ENCODE measurements at regions not wholly inside any gene's neighbourhood (a gene's known extent, or its start where the extent isn't known, plus 50 kb on each side); places are given as distances from the start of the nearest gene placed in this dataset.

DNA sequence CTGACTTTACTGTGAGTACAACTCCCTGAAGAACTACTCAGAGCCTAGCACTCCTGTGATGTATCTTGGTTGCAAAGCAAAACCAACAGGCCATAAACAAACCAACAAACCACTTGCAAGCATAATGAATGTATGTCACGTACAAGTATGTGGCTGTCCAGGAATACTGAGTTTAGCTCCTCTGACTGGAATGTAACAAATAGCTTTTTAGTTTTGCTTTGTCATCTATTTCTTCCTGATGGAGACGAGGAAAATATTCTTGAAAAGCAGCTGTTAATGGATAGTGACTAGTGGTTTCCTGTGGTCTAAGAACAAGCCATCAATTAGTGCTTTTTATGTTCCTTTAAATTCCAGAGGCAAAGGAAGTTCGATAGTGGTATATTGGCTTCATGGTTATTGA is 101.9 kb upstream of the LY86 start:
- TF ChIP-seq, protein P1, sequence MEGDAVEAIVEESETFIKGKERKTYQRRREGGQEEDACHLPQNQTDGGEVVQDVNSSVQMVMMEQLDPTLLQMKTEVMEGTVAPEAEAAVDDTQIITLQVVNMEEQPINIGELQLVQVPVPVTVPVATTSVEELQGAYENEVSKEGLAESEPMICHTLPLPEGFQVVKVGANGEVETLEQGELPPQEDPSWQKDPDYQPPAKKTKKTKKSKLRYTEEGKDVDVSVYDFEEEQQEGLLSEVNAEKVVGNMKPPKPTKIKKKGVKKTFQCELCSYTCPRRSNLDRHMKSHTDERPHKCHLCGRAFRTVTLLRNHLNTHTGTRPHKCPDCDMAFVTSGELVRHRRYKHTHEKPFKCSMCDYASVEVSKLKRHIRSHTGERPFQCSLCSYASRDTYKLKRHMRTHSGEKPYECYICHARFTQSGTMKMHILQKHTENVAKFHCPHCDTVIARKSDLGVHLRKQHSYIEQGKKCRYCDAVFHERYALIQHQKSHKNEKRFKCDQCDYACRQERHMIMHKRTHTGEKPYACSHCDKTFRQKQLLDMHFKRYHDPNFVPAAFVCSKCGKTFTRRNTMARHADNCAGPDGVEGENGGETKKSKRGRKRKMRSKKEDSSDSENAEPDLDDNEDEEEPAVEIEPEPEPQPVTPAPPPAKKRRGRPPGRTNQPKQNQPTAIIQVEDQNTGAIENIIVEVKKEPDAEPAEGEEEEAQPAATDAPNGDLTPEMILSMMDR (conservative IDR thresholded peaks at IDR 0.05 in 1 of 2, IDR thresholded peaks at IDR 0.05 in 1 of 2; ENCODE audit: extremely low read depth in 1 of 2, insufficient read depth in 1 of 2, low read depth in 1 of 2, low read length in 2 of 2), result no peak
- no peak for TF ChIP-seq EZH2 (IDR thresholded peaks at IDR 0.05; ENCODE audit: borderline replicate concordance, low read length)
